ENCODE measurements at regions not wholly inside any gene's neighbourhood (a gene's known extent, or its start where the extent isn't known, plus 50 kb on each side); places are given as distances from the start of the nearest gene placed in this dataset.

GRCh38 chr1:157240495-157241184 is 102.4 kb upstream of the ETV3 start:
- no peak for TF ChIP-seq CTCF (conservative IDR thresholded peaks at IDR 0.05; ENCODE audit: low read depth, low read length)
- TF ChIP-seq EZH2 (IDR thresholded peaks at IDR 0.05; ENCODE audit: borderline replicate concordance, low read depth, low read length, poor library complexity, severe bottlenecking): no peak
